Activated T-helper 1 cell treated with Interleukin-2 at 50 U/mL for 16 hours (primary cell): ENCODE measurements at regions not wholly inside any gene's neighbourhood (a gene's known extent, or its start where the extent isn't known, plus 50 kb on each side); places are given as distances from the start of the nearest gene placed in this dataset.
"Not testable (repeated sequence)": the region's sequence is repeated elsewhere in the genome, so short reads cannot be mapped to it uniquely, and the experiment has no call there.

Experiments used
- DNase-seq: peaks from one replicate; pipeline ENCODE4 v3.0.0-alpha.2; 2020; ENCODE audit warnings: low read depth

GRCh38 chr15:69924531-69924930 is 173.2 kb downstream of the TLE3 start:
- DNase-seq = no peak

- no peak for DNase-seq
Measured at GRCh38 chr15:69926006-69926405, 171.7 kb downstream of the TLE3 start.

- DNase-seq = no peak
Measured at GRCh38 chr15:69926721-69927120, 171.0 kb downstream of the TLE3 start.

DNA sequence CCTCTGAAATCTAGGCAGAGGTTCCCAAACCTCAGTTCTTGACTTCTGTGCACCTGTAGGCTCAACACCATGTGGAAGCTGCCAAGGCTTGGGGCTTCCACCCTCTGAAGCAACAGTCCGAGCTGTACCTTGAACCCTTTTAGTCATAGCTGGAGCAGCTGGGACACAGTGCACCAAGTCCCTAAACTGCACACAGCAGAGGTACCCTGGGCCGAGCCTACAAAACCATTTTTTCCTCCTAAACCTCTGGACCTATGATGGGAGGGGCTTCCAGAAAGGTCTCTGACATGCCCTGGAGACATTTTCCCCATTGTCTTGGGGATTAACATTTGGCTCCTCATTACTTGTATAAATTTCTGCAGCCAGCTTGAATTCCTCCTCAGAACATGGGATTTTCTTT is 168.8 kb downstream of the TLE3 start:
- not testable (repeated sequence) for DNase-seq

GRCh38 chr15:69929905-69930630 is 167.6 kb downstream of the TLE3 start:
- DNase-seq = no peak

DNA sequence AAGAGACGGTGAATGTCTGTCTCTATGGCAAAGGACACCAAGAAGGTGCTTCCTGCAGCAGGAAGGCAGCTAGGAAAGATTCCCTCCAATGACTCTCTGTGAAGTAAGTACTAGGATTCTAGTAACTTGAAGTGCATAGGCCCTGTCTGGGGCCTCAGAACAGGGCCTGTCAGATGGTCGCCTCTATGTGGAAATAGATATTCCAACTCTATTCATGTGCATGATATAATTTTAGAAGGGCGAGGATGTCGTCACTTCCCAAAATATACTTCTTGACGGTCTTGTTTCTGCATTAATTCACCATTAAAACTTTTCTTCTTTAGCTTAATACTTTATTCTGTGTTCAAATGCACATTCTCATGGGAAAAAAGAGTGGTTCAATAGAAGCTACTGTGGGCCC is 167.0 kb downstream of the TLE3 start:
- DNase-seq = no peak

- DNase-seq = no peak
Measured at GRCh38 chr15:69931156-69931555, 166.6 kb downstream of the TLE3 start.

GRCh38 chr15:69934607-69935006 is 163.1 kb downstream of the TLE3 start:
- DNase-seq = no peak

- no peak for DNase-seq
Measured at GRCh38 chr15:69939513-69940440, 157.9 kb downstream of the TLE3 start.

DNA sequence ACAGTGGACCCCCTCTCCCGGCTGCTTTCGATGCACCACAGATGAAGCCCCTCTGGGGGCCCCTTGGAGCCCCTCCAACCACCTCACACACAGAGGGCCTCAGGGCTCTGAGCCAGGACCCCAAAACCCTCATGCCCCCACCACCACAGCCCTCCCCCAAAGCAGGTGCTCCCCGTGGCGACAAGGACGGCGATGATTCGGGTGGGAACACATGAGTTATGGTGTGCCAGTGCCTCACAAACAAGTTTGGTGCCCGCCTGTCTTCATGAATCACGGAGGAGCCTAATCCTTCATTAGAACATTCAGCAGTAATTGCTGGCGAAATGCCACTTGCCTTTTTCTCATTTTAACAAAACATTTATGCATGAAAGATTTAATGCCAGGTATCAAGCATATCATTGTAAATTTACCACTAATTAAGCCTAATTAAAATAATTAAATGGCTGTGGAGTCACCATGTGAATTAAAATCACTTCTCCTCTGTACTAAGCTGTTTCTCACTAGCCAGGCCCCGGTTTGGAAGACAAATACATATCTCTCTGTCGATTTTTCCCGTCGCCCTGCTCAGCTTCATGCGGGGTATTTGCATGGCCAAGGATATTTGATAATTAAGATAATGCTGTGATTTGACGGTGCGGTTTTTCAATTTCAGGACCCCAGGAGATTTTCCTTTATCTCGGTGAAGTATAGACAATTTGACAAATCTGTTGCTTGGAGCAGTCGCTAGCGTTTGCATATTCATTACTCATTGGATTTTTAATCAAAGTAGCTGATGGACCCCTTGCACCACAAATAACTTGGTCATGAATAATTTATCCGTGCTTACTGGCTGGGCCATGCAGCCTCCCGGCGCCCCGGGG is 157.0 kb downstream of the TLE3 start:
- no peak for DNase-seq

- DNase-seq = no peak
Measured at GRCh38 chr15:69941301-69941605, 156.5 kb downstream of the TLE3 start.

GRCh38 chr15:69941706-69942495 is 155.8 kb downstream of the TLE3 start:
- DNase-seq = no peak

GRCh38 chr15:69943637-69944036 is 154.1 kb downstream of the TLE3 start:
- DNase-seq = no peak

GRCh38 chr15:69945729-69946128 is 152.0 kb downstream of the TLE3 start:
- DNase-seq = no peak

- DNase-seq = no peak
Measured at GRCh38 chr15:69946870-69947269, 150.8 kb downstream of the TLE3 start.

GRCh38 chr15:69947394-69947793 is 150.3 kb downstream of the TLE3 start:
- DNase-seq = no peak

DNA sequence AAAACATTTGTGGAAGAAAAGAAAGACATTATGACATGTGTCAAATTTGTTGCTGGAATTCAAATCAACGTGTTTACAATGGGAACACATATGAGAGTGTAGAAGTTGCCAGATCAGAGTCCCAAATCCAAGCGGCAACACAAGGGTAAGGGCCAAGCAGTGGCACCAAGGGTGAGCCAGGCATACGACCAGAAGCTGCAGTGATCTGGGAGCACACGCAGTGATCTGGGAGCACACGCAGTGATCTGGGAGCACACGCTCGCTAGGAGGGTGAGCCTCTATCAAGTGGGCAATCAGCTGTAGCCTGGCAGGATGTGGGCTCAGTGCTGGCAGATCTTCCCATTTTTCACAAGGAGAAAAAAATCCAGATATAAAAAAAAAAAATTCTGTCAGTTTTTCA is 148.2 kb downstream of the TLE3 start:
- DNase-seq = no peak

- DNase-seq = no peak
Measured at GRCh38 chr15:69951256-69951897, 146.3 kb downstream of the TLE3 start.

GRCh38 chr15:69951898-69952555 is 145.7 kb downstream of the TLE3 start:
- DNase-seq = no peak

GRCh38 chr15:69953051-69953450 is 144.7 kb downstream of the TLE3 start:
- DNase-seq = no peak

DNA sequence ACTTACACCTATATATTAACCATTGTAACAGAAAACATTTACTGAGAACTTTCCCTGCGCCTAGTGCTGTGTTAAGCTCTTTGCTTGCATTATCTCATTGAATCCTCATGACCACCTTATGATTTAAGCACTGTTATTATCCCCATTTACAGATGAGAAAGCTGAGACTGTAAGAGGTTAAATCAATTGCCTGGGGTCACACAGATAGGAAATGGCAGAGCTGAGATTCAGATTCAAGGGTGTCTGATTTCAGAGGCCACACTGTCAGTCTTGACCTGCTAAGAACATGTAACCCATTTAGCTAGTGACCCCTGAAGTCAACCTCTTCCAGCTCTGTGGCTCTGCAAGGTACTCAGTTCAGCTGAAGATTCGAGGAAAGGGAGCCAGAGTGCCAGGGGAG is 143.9 kb downstream of the TLE3 start:
- DNase-seq = no peak
